BE2C (cell line): ENCODE measurements at regions not wholly inside any gene's neighbourhood (a gene's known extent, or its start where the extent isn't known, plus 50 kb on each side); places are given as distances from the start of the nearest gene placed in this dataset.

Source experiments
- DNase-seq: peaks from one replicate; pipeline ENCODE4 v3.0.0-alpha.2; 2020
- H3K27me3 ChIP-seq: fragments of 250-450 bp; sonication (Bioruptor Pico); 2 replicates; pipeline ENCODE4 v1.5.1; 2020; ENCODE audit warnings: mild to moderate bottlenecking
- H3K36me3 ChIP-seq: fragments of 250-450 bp; sonication (Bioruptor Pico); 2 replicates; pipeline ENCODE4 v1.5.1; 2020; ENCODE audit warnings: mild to moderate bottlenecking
- H3K4me1 ChIP-seq: fragments of 250-450 bp; sonication (Bioruptor Pico); 2 replicates; pipeline ENCODE4 v1.5.1; 2020
- H3K4me3 ChIP-seq: 2 replicates; pipeline ENCODE4 v1.5.1; 2011; ENCODE audit warnings: low read depth, low read length
- H3K9me3 ChIP-seq: fragments of 250-450 bp; sonication (Bioruptor Pico); 2 replicates; pipeline ENCODE4 v1.5.1; 2020
- TF ChIP-seq, protein P1 (sequence below): IDR thresholded peaks from 2 replicates; pipeline ENCODE4 v1.5.1; 2012; ENCODE audit warnings: mild to moderate bottlenecking, low read depth, low read length

DNA sequence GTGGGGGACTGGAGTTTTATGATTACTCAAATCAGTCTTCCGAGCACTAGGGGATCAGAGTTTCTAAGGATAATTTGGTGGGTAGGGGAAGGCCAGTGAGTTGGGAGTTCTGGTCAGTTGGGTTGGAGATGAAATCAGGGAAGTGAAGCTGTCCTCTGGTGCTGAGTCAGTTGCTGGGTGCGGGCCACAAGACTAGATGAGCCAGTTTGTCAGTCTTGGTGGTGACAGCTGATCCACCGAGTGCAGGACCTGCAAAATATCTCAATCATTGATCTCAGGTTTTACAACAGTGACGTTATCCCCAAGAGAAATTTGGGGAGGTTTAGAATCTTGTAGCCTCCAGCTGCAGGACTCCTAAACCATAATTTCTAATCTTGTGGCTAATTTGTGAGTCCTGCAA, 249.4 kb downstream of the FAM43A start:
- Histone ChIP-seq H3K4me1 (peaks cover 10% of the 10 kb centered on the region), H3K27me3 (no peaks in the 10 kb centered on the region), H3K36me3 (no peaks in the 10 kb centered on the region), H3K4me3 (no peak overlapping the region), H3K9me3 (peaks cover 4% of the 10 kb centered on the region)
- no peak for DNase-seq
- TF ChIP-seq, protein P1, sequence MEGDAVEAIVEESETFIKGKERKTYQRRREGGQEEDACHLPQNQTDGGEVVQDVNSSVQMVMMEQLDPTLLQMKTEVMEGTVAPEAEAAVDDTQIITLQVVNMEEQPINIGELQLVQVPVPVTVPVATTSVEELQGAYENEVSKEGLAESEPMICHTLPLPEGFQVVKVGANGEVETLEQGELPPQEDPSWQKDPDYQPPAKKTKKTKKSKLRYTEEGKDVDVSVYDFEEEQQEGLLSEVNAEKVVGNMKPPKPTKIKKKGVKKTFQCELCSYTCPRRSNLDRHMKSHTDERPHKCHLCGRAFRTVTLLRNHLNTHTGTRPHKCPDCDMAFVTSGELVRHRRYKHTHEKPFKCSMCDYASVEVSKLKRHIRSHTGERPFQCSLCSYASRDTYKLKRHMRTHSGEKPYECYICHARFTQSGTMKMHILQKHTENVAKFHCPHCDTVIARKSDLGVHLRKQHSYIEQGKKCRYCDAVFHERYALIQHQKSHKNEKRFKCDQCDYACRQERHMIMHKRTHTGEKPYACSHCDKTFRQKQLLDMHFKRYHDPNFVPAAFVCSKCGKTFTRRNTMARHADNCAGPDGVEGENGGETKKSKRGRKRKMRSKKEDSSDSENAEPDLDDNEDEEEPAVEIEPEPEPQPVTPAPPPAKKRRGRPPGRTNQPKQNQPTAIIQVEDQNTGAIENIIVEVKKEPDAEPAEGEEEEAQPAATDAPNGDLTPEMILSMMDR: no peak

DNA sequence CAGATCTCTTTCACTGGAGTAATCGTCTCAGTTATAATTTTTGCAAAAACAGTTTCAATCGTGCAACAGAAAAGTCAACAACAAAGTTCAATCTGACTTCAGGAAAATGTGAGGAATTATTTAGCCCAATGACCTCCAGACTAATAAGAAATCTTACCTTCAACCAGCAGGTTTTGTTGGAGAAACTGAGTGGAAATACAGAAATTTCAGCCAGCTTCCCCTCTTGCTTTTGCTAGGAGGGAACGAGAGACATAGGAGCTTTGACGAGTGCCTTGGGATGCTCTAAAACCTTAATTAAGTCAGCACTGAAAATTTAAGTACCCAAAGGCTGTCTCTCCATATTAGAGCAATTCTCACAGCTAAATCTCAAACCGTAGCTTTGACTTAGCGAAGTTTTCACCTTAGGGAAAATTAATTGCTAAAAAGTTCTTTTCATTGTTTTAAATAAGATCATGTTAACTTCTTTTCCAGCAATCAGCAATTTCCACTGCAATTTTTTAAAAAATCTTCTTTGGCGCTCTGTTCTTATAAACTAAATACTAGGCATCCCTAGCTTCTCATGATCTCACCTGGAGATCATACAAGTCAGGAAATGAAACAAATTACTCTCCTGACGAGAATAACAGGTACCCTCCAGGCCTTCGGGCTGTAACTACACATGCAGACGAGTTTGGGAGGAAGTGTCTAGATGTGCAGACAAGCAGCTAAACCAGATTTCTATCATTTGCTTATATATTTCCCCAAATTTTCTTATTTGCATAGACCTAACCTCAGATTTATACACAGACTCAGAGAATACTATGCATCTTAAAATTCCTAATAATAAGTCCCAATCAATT, 250.2 kb downstream of the FAM43A start:
- TF ChIP-seq, protein P1: no peak
- Histone ChIP-seq H3K4me3 (no peak overlapping the region), H3K27me3 (no peaks in the 10 kb centered on the region)

DNA sequence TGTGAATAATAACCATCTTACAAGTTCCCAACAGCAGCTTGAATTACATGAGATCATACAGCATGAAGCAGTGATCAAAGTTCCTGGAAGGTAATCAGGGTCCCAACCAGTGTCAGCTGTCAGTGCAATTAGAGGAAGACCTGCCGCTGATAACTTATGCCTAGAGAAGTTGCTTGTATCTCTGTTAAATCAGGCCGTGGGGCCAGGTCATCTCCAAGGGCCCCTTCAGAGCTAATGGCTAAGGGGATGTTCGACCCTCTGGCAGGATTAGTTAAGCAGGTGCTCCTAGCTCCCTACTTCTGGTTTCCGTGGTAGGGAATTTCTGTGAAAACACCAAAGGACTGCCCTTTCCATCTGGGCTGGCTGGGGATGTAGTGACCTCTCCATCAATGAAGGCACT, 251.0 kb downstream of the FAM43A start:
- H3K4me1 ChIP-seq: no peaks in the 10 kb centered on the region; the same call in 1 of the 2 replicates
- no peaks in the 10 kb centered on the region for H3K27me3 ChIP-seq
- TF ChIP-seq, protein P1: no peak
- no peaks in the 10 kb centered on the region for H3K36me3 ChIP-seq
- peaks cover 4% of the 10 kb centered on the region for H3K9me3 ChIP-seq
- DNase-seq: no peak
- H3K4me3 ChIP-seq: no peak overlapping the region

More for the DNA sequence above, 250.2 kb downstream of the FAM43A start:
- H3K36me3 ChIP-seq: no peaks in the 10 kb centered on the region
- no peak for DNase-seq
- peaks cover 4% of the 10 kb centered on the region for H3K9me3 ChIP-seq
- H3K4me1 ChIP-seq: peaks cover 7% of the 10 kb centered on the region

DNA sequence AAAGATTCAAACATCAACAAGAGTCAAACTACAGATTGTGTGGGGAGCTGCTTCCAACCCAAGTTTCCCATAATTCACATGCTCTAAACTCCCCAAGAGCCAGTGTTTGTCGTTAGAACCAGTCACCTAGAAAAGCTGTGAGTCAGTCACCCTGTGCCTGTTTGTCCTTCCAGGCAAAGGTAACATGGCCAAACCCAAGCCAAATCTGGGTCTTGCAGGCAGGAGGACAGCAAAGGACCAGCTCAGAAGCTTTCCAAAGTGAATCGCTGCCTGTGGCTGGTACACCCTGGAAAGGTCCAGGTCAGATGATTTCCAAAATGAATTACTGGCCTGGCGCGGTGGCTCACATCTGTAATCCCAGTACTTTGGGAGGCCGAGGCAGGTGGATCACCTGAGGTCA, 251.5 kb downstream of the FAM43A start:
- Histone ChIP-seq H3K4me3 (no peak overlapping the region), H3K27me3 (no peaks in the 10 kb centered on the region), H3K9me3 (peaks cover 4% of the 10 kb centered on the region), H3K36me3 (no peaks in the 10 kb centered on the region), H3K4me1 (no peaks in the 10 kb centered on the region; the same call in 1 of the 2 replicates)
- TF ChIP-seq, protein P1: no peak
- DNase-seq: no peak

DNA sequence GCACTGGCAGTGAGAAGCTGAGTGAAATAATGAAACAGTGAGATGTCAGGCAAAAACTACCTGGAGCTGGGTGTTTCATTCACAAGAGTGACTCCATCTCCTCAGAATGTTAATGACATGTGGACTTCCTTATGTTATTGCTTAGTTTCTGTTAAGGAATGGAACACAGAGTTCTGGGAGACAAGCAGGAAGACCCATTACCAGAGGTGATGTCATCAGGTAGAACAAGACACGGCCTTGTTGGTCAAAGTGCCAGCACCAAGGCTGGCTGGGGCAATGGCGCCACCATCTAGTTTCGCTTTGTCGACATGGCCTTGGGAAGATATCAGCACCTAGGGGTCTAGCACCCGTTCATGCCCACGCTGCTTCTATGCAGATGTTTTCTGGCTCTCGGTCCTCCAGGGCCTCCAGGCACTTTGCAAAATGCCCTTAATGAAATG, 252.2 kb downstream of the FAM43A start:
- no peak for DNase-seq
- Histone ChIP-seq H3K36me3 (no peaks in the 10 kb centered on the region), H3K4me1 (no peaks in the 10 kb centered on the region; the same call in 1 of the 2 replicates), H3K4me3 (no peak overlapping the region), H3K9me3 (no peaks in the 10 kb centered on the region), H3K27me3 (no peaks in the 10 kb centered on the region)
- TF ChIP-seq, protein P1: no peak
